Left cardiac atrium (tissue), 4 donors: ENCODE measurements at regions not wholly inside any gene's neighbourhood (a gene's known extent, or its start where the extent isn't known, plus 50 kb on each side); places are given as distances from the start of the nearest gene placed in this dataset.

Experiments used
- ATAC-seq, 2 donors: fragments of 200-7000 bp; cut with Tn5 transposase; one replicate each; pipeline ENCODE4 v1.9.1; 2020; ENCODE audit warnings: mild to moderate bottlenecking in 2 of 2, moderate library complexity in 2 of 2
- DNase-seq: peaks from one replicate; pipeline ENCODE4 v3.0.0-alpha.2; 2020
- intact Hi-C, 2 donors: fragments of 100-400 bp; cut with DNase I; formaldehyde crosslinking; loops; one replicate each; pipeline versions ENCODE4 v1.14.1 to v1.15.1; 2022 to 2023
- donor health status: DM: no; HTN: yes; CAD: no.
- donor health status: DM: no; HTN: yes; CAD: no; lungs with severe emphysema.
- donor health status: DM: yes; HTN: yes; CAD: no.
- donor health status: Dilated cardiomyopathy.

DNA sequence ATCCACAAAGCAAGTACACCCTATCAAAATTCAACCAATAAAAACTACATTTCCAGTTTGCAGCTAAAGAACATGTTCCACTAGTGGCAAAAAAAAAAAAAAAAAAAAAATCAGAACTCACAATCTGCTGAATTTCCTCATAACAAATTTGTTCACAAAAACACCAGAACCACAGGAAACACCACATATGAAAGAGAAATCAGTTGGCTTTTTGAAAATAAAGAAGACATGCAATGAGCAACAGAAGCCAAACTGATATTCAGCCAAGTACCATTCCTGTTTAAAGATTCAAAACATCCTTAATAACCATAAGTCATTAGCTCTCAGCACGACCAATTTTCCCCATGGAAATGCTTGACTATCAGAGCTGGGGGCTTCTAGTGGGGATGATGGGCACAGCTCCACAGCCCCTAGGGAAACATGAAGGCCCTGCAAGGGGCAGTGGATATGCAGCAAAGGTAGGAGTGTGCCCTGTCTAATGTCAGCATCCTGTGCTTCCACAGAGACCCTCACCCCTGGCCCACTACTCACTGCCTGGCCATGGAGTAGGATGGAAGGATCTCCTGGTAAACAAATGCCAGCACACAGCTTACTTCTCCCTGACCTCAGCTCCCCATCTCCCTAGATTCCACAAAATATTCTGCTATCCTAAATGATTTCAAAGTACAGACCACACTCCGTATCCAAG, 74.0 kb upstream of the DOCK9 start:
- intact Hi-C loops, result no loop called here
- DNase-seq, result no peak
- ATAC-seq, result no peak

GRCh38 chr13:99053636-99054233, 75.9 kb upstream of the DOCK9 start:
- ATAC-seq (no peak), DNase-seq (no peak)
- intact Hi-C loops, result no loop called here

DNA sequence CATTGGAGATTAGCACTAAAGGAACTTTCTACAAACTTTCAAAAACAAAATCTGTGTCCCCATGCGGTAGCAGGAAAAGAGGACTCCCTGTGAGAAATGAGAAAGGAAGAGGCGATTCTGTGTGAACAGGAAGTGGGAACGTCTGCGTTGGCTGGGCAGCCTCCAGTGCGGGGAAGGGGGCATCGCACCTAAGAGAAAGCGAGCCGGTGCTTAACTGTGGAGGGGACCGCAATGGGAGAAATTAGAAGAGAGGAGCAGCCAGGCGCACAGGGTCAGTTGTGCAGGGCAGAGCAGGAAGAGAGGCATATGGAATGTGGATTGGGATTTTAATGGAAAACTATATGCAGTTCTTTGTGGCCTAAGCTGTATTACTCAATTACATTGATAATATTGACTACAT, 77.4 kb upstream of the DOCK9 start:
- intact Hi-C loops, result no loop called here
- DNase-seq (no peak), ATAC-seq (no peak)

GRCh38 chr13:99055735-99056134, 77.9 kb upstream of the DOCK9 start:
- intact Hi-C loops, result no loop called here
- ATAC-seq, result peak in 1 of 2 donors; percentile 32
- no peak for DNase-seq

DNA sequence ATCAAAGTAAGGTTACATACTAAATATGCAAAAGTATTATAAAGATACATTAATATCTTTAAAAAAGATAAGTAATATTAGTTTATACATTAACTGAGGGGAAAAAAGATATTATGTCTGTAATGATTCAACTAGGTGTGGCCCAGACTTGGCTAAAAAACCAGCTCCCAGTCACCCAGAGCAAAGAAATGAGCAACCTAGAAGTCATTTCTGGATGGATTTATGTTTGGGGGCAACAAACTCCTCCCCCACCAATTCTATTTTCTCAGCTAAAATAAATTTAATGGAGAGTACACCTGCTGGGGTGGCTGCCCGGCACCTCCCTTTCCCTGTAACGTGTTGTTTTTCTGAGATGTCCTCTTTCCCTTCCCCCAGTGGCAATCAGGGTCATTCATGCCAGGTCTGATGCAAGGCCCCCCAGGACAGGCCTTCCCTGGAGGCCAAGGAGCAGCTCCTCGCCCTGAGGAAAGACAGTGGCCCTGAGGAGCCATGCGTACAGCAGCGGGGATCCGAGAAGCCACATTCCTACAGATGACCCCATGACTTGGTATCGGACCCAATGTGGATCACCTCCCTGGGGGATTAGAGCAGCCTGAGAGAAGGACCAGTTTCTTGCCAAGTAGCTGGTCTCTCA, 78.6 kb upstream of the DOCK9 start:
- intact Hi-C loops, result no loop called here
- no peak for DNase-seq
- peak; percentile 33 to 45 for ATAC-seq

DNA sequence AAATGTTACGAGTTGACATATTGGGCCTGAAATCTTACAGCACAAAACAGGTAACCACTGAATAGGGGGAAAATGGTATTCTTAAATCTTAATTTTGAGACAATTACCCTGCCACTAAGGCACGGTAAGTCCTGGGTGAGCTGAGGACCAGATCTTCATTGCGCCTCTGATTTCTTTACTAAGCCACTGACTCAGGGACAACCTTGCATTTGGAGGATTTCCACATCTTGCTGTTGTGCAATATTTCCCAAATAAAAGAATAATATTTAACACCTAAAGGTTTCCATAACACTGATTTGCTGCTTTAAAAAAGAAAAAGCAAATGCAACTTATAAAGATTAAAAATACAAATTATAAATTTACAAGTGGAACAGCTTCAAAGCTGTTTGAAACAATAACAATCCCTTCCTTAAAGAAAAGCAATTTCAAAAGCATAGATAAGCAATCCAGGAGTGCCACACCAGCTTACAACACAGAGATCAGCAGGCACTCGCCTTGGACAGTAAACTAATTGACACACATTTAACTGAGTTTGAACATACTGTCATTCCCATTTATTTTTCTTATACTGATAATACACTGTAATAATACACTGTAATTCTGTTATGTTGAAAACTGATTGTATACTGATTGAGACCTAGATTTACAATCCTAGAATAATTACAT, 79.6 kb upstream of the DOCK9 start:
- no peak for DNase-seq
- peak; percentile 21 to 49 for ATAC-seq
- intact Hi-C loops, result no loop called here

GRCh38 chr13:99058527-99059495, 80.9 kb upstream of the DOCK9 start:
- no peak for ATAC-seq
- intact Hi-C loops, result no loop called here

GRCh38 chr13:99059498-99060075, 81.7 kb upstream of the DOCK9 start:
- intact Hi-C loops, result no loop called here
- no peak for DNase-seq
- ATAC-seq, result no peak

More at GRCh38 chr13:99058527-99059495, 80.9 kb upstream of the DOCK9 start:
- DNase-seq, result no peak

GRCh38 chr13:99061411-99061810, 83.5 kb upstream of the DOCK9 start:
- ATAC-seq (no peak), DNase-seq (no peak)
- intact Hi-C loops, result no loop called here

- DNase-seq (peak; percentile 70), ATAC-seq (peak; percentile 34 to 56)
- intact Hi-C loops, result no loop called here
Measured at GRCh38 chr13:99062593-99062992, 84.7 kb upstream of the DOCK9 start.

- intact Hi-C loops, result no loop called here
- no peak for DNase-seq
- ATAC-seq, result no peak
Measured at GRCh38 chr13:99063178-99063577, 85.3 kb upstream of the DOCK9 start.

DNA sequence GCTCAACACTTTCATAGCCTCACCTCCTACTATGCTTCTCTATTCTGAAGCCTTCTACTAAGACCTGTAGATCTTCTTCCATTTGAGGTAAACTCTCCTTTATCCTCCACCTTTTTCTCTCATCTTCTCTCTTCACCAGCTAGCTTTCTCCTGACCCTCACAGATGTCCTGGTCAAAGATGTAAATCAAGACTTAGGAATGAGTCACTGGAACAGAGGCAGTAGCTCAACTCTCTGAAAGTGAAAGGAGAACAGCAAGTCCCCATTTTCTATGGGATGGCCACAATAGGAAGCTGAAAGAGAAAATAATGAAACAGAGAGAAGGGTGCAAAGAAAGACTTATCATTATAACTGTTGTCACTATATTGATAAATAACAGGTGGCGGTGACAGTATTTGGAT, 86.1 kb upstream of the DOCK9 start:
- DNase-seq (no peak), ATAC-seq (no peak)
- intact Hi-C loops, result loop anchor here in 1 of 2 donors (2.0 kb wide), 1 partner anchor 17 kb away; no protein-coding TSS in a partner anchor

DNA sequence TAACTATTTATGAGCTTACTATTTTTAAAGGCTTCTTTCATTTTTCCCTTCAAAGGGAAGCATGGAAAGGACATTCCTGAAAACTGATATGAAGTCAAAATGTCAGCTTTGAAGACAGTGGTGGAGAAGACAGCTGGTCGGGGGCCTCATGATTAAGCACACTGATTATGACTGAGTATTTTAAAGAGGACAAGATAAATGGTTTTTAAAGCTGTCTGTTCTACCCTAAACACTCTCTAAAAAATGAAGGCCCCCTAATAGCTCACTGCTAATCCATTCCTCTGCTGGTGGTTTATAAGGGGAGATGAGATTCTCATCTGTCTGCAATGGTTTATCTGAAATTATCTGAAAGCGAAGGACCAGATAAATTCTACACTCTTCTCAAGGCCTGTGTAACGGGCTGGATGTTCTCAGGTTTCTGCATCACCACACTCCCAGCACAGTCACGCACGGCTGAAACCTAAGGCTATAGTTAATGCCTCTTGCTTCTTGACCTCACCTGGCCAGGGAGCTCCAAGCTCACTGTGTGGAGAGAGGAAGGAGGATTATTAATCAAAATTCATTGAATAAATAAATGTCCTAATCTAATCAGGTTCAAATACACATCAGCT, 86.9 kb upstream of the DOCK9 start:
- ATAC-seq (no peak), DNase-seq (no peak)
- intact Hi-C loops, result loop anchor here in 1 of 2 donors (2.0 kb wide), 1 partner anchor 16 kb away; no protein-coding TSS in a partner anchor

DNA sequence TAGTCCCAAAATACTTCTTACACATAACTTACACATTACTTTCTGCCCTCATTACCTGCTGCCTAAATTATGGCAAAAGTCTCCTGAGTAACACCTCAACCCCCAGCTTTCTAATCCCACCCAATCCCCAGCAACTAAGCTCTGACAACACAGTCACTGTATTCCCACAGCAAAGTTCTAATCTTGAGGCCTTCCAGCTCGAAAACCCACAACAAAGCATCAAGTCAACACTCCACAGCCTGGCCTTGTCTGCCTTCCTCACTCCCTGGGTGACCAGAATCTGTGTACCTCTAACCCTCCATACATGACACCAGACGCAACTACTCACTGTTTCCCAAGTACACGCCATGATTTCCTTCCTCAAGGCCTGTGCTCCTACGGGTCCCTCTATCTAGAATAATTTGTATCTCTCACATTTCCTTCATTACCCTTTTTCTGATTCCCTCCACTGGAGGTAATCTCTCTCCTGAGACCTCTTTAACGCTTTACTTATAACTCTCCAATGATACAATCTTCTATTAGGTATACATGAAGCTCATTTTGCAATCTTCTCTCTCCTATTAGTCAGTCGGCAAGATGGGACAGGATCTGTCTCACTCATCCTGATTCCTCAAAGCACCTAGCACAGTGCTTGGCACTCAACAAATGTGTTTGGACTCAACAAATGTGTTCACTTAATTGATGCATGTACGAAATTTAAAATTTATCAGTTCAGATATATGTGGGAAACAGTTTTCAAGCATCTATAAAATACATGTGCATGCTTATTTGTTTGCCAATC, 87.6 kb upstream of the DOCK9 start:
- ATAC-seq (no peak), DNase-seq (no peak)
- intact Hi-C loops, result loop anchor here in 1 of 2 donors (2.0 kb wide), 1 partner anchor 15 kb away; no protein-coding TSS in a partner anchor

DNA sequence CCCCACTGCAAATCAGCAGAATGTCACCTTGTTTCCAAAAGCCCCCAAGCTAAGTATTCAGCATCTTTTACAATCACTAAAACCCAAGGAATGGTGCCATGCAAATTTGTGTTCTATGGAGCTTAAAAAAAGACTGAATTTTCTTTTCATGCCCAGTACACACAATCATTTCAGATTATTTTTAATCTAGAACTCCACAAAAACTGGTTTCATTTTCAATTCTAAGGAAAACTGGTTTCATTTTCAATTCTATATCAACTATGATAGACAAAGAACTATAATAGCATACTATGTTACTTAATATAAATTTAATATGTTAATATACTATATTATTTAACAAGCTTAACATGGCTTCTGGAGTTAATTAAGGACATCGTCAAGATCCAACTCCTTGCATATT, 88.4 kb upstream of the DOCK9 start:
- DNase-seq, result no peak
- intact Hi-C loops, result no loop called here
- ATAC-seq, result no peak

- DNase-seq (no peak), ATAC-seq (peak in 1 of 2 donors; percentile 54)
- intact Hi-C loops, result no loop called here
Measured at GRCh38 chr13:99067159-99067985, 89.5 kb upstream of the DOCK9 start.
